Suppressor macrophage treated with lipopolysaccharide for 4 hours (primary cell): ENCODE measurements at regions not wholly inside any gene's neighbourhood (a gene's known extent, or its start where the extent isn't known, plus 50 kb on each side); places are given as distances from the start of the nearest gene placed in this dataset.

Source experiments
- DNase-seq: peaks from one replicate; pipeline ENCODE4 v3.0.0-alpha.2; 2020

GRCh38 chr7:41277561-41277960, 425.3 kb downstream of the INHBA start:
- peak; percentile 70 for DNase-seq

GRCh38 chr7:41275255-41275654, 427.6 kb downstream of the INHBA start:
- DNase-seq = no peak

GRCh38 chr7:41274179-41274578, 428.7 kb downstream of the INHBA start:
- no peak for DNase-seq

- no peak for DNase-seq
Observed at GRCh38 chr7:41272664-41273063, 430.2 kb downstream of the INHBA start.

GRCh38 chr7:41268878-41269277, 434.0 kb downstream of the INHBA start:
- no peak for DNase-seq

- DNase-seq = peak; percentile 5
Observed at GRCh38 chr7:41261080-41261479, 441.8 kb downstream of the INHBA start.

- no peak for DNase-seq
Observed at GRCh38 chr7:41257660-41258059, 445.2 kb downstream of the INHBA start.

- no peak for DNase-seq
Observed at GRCh38 chr7:41256186-41256945, 446.5 kb downstream of the INHBA start.

- DNase-seq = no peak
Observed at GRCh38 chr7:41255716-41256115, 447.2 kb downstream of the INHBA start.

GRCh38 chr7:41255113-41255512, 447.8 kb downstream of the INHBA start:
- no peak for DNase-seq

GRCh38 chr7:41252957-41253356, 449.9 kb downstream of the INHBA start:
- no peak for DNase-seq

- DNase-seq = no peak
Observed at GRCh38 chr7:41252551-41252950, 450.3 kb downstream of the INHBA start.

GRCh38 chr7:41247143-41247865, 455.6 kb downstream of the INHBA start:
- DNase-seq = no peak

- no peak for DNase-seq
Observed at GRCh38 chr7:41245916-41246315, 457.0 kb downstream of the INHBA start.

GRCh38 chr7:41244246-41244645, 458.6 kb downstream of the INHBA start:
- no peak for DNase-seq

GRCh38 chr7:41241641-41242040, 461.2 kb downstream of the INHBA start:
- no peak for DNase-seq

GRCh38 chr7:41239596-41239995, 463.3 kb downstream of the INHBA start:
- DNase-seq = no peak

GRCh38 chr7:41238851-41239331, 464.0 kb downstream of the INHBA start:
- no peak for DNase-seq

GRCh38 chr7:41237956-41238355, 464.9 kb downstream of the INHBA start:
- DNase-seq = no peak

- DNase-seq = no peak
Observed at GRCh38 chr7:41232086-41232485, 470.8 kb downstream of the INHBA start.

- no peak for DNase-seq
Observed at GRCh38 chr7:41224063-41224763, 478.7 kb downstream of the INHBA start.

- no peak for DNase-seq
Observed at GRCh38 chr7:41222746-41223145, 480.1 kb downstream of the INHBA start.

- DNase-seq = no peak
Observed at GRCh38 chr7:41220266-41220665, 482.6 kb downstream of the INHBA start.

GRCh38 chr7:41219276-41219675, 483.6 kb downstream of the INHBA start:
- DNase-seq = no peak
